SIG-M5 treated with dmso at 0.1 percent for 504 hours (cell line): ENCODE measurements at regions not wholly inside any gene's neighbourhood (a gene's known extent, or its start where the extent isn't known, plus 50 kb on each side); places are given as distances from the start of the nearest gene placed in this dataset.

ENCODE experiments used
- DNase-seq: peaks from one replicate; lab custom pipeline; 2025; ENCODE audit not compliant: unreplicated experiment; lab: John Stamatoyannopoulos, UW

DNA sequence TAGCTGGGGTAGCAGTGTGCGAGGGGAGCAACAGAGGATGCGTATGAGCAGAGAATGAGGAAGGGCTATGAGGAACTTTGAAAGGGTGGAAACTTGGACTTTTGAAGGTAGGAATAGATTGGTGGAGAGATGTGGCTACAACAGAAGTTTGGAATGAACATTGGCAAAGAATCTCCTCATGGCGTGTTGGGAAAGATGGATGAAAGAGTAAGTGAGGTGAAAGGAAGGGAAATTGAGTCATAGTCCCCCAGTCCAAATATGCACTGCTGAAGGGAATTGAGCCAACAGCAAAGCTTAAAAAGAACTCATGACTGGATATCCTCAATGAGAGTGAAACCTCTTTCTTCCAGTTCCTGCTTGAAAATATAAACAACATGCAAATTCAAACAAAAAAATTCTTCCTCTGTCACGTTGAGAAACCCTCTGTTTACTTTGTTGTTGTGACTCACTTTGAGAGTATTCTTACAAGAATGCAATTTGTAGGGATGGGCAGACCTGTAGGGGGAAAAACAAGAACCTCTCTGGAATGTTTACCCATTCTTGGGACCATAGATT lies 313.2 kb upstream of the KCNJ16 start:
- DNase-seq, result peak; percentile 10

DNA sequence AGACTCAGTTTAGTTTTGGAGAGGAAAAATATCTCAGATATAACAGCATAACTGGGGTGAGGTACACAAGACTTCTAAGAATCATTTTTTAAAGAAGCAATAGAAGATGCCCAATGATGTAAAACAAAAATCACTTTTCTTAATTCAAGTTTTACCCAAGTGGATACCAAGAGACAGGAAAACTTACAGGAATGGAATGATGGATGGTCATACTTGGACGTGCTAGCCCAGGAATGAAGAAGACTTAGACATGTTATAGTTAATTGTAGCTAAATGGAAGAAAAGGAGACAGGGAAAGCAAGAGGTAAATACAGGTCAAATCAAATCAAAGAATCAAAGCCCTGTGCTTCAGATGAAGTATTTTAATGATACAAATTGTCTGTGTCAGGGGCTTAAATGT lies 312.7 kb upstream of the KCNJ16 start:
- DNase-seq, result no peak

DNA sequence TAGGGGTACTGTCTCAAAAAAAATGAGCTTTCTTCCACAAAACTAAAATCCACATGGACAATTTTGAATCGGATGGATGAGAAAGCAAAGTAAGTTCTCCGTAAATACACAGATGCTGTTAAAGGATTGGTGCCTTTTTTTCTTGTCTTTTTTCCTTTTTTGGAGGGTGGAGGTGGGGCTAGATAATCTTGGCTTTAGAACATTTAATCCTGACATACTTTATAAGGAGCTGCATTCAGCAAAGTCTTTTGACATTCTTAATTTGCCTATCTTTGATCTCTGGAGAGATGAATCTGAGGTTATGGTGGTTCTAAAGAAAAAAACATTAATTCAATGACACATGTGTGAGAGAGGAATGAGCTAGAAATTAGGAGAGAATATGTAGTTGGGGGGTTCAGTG lies 312.3 kb upstream of the KCNJ16 start:
- no peak for DNase-seq

DNA sequence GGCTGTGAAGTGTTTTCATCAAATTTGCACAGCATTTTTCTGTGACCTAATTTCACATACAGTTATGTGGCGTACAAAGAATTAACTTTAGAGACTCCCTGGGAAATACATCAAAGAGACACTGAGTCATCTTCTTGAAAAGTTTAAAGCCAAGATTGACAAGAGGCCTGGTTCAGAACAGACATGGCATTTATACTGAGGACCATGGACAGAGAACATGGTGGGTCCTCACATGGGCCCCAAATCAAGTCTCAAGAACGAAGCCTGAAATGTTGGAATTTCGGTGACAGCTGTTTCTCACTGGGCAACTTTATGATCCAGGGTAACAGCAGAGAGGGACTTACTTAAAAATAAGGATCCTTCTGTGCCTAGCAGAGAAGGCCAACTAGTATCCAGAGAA lies 311.5 kb upstream of the KCNJ16 start:
- no peak for DNase-seq

DNA sequence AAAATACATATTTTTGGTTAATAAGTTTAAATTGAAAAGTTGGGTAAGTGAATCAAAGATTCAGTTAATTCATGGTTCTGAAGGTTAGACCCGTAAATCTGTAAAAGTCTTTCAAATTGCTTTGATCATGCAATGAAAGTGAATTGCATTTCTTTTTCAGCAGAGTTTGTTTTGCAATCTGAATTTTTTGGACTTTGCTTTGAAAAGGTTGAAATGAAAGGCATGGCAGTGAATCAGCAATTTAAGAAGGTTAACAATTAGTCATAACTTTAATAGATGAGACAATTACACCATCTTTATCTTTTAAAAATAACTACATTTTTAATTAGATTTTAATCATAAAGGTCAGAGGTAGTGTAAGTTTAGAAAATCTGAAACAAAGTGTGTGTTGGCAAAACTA lies 310.9 kb upstream of the KCNJ16 start:
- DNase-seq, result no peak

DNA sequence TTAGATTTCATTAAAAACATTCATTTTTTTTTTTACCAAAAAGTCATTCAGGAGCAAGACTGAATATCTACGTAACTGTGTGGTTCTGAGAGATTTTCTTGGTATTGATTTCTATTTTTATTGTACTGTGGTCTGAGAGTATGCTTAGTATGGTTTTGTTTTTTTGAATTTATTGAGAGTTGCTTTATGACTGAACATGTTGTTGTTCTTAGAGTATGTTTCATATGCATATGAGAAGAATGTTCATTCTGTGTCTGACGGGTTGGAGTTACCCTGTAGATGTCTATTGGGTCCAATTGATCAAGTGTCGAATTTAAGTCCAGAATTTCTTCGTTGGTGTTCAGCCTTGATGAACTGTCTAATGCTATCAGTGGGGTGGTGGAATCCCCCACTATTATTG lies 306.0 kb upstream of the KCNJ16 start:
- no peak for DNase-seq

DNA sequence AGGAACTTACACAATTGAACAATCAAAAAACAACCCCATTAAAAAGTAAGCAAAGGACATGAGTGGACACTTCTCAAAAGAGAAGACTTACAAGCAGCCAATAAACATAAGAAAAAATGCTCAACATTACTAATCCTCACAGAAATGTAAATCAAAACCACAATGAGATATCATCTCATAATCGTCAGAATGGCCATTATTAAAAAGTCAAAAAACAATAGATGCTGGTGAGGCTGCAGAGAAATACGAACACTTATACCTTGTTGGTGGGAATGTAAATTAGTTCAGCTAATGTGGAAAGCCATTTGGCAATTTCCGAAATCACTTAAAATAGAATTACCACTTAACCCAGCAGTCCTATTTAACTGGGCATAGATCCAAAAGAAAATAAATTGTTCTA lies 301.9 kb upstream of the KCNJ16 start:
- no peak for DNase-seq

DNA sequence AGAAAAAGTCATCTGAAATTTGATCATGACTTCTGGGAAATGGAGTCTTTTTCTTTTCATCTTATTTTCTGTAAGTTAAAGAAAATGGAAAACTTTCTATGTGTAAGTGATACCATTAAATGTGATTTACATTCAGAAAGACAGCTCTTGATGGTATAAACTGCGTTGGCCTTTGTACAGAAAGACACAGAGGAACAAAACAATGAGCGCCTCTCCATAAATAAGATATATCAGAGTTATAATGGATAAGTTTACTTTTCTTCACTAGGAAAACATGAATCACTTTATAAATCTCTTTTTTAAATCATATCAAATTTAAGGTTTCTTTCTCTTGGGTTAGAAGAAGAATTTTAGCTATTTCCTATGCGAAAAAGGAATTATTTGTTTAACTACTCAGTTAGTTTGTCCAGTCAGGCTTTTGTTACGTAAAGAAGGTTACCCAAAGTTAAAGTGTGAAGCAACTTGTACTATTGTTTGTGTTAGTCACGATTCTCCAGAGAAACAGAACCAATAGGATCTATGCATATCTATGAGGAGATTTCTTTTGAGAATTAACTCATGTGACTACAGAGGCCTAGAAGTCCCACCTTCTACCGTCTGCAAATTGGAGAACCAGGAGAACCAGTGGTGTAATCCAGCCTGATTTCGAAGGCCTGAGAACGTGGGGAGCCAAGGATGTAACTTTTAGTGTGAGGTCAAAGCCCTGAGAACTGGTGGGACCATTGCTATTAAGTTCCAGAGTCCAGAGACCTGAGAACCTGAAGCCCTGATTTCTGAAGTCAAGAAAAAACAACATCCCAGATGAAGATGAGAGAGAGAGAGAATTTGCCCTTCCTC lies 295.4 kb upstream of the KCNJ16 start:
- no peak for DNase-seq

DNA sequence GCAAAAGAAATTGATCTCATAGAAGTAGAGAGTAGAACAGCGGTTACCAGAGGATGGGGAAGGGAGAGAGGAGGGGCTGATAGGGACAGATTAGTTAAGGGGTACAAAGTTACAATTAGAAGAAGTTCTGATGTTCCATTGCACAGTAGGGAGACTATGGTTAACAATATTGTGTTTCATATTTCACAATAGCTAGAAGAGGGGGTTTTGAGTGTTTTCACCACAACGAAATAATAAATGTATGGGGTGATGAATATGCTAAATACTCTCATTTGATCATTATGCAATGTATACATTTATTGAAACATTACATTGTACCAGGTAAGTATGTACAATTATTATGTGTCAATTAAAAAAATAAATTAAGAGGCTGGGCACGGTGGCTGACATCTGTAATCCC lies 291.2 kb upstream of the KCNJ16 start:
- DNase-seq, result no peak

DNA sequence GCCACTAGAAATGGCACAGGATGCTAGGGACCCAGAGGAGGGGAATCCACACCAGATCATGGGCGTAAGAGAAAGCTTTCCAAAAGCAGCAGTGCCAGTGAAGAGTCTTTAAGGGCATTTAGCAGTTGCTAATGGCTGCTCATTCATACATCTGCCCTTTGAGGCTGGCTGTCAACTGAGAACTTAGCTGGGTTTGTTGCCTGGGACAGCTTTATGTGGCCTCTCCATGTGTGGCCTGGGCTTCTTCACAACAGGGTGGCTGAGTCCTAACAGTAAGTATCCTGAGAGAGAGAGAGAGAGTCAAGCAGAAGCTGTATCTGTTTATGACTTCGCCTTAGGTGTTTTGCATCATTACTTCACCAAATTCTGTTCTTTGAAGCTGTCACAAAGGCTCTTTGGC lies 286.1 kb upstream of the KCNJ16 start:
- DNase-seq, result no peak

DNA sequence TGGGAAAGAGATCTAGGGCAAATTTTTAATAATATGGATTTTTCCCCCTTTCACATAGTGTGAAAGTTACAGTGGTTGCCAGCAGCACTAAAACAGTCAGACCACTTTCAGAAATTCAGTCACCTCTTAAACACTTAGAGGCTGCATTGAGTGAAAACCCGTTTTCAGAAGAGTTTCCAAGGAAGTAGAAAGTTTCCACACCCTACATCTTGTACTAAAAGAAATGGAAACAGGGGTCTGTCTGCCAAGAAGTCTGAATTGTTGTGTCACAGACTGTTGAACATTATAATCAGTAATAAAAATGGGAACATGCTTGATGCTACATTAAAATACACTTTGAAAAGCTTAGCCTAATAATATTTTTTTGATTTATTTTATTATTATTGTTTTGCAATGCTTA lies 278.9 kb upstream of the KCNJ16 start:
- DNase-seq, result no peak

DNA sequence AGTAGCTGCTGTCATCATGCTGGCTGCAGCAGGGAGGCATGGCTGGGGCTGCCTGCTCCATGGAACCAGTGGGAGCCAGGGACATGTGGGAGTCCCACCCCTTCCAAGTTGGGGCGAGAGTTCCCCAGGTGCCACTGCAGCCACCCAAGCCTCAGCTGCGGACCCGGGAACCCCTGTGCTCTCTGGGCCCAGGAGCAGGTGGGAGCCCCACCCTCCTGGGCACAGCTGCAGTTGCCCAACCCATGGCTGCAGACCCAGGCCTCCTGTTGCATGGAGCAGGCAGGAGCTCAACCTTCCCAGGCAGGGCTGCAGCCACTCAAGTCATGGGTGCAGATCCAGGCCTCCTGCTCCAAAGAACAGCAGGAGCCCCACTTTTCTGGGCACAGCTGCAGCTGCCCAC lies 274.2 kb upstream of the KCNJ16 start:
- DNase-seq, result no peak

DNA sequence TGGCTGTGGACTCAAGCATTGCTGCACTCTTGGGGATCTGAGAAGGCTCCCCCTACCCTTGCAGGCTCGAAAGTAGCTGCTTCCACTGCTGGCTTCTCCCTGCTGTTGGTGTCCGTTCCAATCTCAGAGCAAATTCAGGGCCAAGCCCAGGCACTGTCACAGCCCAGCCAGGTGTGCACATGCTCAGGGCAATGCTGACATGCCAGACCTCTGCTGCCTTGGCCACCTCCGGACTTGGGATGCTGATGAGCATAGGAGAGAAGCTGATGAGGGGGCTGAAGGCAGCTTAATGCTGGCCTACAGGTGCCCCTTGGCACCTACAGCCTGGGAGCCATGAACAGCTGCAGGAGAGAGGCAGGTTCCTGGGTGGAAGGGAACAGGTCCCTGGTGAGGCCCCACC lies 273.7 kb upstream of the KCNJ16 start:
- no peak for DNase-seq

DNA sequence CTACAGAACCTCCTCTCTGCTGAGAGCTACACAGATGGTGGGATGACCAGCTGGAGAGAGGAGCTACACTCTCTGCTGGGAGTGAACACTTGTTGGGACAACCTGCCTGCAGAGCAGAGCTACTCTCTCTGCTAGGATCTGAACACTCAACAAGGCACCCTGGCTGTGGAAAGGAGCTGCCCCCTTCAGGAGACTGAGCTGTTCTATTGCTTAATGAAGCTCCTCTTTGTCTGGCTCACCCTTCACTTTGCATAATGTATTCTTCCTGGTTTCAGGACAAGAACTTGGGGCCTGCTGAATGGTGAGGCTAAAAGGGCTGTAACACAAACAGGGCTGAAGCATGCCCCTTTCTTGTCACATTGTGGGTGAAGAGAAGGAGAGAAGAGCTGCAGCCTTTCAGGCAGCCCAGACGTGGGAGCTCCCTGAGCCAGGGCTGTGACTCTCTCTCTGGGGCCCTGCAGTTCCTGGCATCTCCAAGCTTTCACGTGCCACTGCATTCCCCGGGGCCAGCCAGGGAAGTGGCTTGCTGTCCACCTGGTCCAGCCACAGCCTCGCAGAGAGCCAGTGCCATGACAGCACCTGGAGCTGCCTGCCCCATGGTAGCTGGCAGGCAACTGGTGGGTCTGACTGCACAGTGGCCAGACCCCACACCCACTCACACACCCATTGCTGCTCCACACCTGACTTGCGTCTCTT lies 272.8 kb upstream of the KCNJ16 start:
- DNase-seq, result peak; percentile 1

DNA sequence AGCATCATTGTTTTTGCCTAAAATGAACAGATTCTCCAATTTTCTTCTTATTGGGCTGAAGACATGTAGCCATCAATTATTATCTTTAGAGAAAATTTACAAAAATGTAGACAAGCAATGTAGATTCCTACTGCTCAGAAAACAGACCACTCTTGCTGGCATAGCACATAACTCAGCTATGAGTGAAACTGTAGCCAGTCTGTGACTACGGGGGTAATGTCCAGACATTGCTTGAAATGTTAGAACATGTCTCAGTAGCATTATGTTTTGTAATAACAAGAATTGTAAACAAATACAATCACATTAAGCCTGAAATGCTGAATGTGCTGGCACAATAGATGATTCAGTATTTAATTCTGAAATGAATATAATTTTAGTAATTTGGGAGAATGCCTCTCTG lies 265.7 kb upstream of the KCNJ16 start:
- no peak for DNase-seq

DNA sequence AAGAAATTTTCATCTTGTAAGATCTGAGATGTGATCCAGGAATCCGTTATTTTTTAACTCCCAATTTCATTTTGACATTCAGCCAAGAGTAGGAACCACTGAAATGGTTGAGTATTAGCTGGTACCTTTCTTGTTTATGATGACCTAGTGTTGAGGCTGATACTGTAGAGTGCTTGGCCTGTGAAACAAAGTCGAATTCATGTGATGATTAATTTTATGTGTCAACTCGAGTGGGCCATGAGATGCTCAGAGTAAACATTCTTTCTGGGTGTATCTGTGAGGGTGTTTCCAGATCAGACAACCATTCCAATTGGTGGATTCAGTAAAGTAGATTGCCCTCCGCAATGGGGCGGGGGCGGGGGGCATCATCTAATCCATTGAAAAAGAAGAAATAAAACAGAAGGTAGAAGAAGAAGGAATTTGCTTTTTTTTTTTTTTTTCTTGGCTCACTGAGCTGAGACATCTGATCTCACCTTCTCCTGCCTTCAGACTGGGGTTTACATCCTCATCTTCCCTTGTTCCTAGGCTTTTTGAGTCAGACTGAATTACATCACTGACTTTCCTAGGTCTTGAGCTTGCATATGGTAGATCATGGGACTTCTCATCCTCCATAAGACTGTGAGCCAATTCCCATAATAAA lies 264.6 kb upstream of the KCNJ16 start:
- DNase-seq, result no peak

DNA sequence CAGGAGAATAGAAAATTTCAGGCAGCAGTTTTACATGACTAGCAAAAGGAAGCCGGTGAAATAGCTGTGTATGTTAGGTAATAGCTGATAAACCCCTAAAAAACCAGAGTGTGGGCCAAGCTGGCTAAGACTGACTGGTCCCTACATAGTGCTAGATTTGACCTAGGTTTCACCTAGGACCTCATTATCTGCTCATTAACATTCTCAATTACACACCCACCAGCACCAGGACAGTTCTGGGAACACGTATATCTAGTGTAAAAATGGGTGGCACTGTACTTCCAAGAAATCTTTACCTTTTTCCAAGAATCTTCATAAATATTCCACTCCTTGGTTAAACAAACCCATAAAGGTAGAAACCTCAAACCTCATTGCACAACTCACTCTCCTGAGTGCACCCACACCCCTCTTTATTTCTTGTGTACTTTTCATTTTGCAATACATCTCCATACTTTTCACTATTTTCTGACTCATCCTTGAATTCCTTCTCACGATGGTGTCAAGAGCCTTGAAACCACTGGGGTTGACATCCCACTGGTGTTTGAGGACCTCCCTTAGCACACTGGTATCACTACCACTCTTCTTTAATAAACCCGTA lies 262.7 kb upstream of the KCNJ16 start:
- no peak for DNase-seq

DNA sequence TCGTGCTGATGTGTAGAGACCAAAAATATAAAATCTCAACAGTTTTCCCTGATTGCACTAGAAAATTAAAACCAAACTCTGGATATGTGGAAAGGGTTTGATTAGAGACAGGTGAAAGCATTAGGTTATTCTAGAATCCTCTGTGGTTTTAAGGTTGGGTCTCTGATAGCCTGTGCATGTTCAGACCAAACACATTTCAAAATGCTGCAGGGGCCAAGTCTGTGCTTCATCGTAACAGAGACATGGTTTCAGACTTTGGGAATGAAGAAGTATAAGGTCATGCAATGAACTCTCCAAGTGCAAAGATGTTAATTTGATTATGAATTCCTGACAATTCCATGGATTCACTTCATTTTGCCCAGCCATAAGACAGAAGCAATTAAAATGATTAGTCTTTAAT lies 261.0 kb upstream of the KCNJ16 start:
- no peak for DNase-seq

DNA sequence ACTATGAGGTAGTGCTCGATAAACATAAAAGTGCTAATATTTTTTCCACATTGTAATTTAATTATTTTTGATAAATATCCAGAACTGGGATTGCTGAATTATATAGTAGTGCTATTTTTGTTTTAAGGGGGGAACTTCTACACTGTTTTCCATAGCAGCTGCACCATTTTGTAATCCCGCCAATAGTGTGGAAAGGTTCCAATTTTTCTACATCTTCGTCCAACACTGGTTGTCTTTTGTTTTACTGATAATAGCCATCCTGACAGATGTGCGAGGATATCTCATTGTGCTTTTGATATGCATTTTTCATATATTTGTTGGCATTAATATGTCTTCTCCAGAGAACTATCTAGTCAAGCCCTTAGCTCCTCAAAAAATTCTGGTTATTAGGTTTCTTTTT lies 259.6 kb upstream of the KCNJ16 start:
- DNase-seq, result no peak

DNA sequence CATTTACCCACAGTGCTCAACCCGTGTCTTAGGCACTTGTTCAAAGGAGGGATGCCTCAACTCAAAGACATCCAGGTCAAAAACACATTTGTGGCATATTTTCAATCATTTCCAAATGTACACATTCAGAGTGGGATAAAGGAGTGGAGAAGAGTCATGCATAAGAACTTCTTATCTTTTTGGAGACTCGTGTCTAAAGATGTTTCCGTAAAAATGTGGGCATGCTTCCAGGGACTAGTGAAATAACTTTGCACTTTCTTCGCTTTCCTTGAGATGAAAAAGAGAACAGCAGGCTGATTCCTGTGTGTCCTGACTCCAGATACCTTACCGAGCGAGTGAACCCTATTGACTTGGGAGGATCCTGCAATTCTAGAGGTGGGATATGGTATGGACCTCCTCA lies 256.6 kb upstream of the KCNJ16 start:
- DNase-seq, result no peak

DNA sequence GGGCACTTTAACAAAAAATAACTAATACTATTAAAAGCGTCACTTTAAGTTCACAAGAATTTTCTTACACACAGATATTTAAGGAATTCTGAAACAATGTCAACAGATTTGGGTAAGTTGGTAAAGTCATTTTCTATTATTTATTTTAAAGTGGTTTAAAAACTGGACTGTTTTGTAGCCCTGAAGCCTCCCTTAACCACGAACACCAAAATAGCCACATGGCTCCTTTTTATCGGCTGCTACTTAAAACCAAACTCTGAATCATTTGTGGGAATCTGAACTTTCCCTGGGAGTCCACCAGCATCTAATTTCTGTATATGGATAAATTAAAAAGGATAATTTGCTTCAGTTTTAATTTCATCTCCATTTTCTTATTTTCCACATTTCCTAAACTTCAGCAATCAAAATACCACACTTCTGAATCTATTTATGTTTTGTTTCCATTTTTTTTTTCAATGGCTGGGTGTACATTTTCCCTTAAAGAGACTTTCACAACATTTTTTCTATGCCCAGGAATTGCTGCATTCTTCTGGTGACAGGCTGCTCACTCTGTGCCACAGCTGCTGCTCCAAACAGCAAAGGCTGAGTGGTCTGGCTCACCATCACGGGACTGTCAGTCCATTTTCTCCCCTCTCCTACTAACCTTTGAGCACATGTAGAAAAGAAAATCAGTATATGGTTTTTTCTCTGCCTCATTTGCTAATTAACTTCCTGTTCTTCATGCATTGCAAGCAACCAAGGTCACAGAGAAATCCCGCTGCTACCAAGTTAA lies 255.5 kb upstream of the KCNJ16 start:
- no peak for DNase-seq
